ENCODE measurements at regions not wholly inside any gene's neighbourhood (a gene's known extent, or its start where the extent isn't known, plus 50 kb on each side); places are given as distances from the start of the nearest gene placed in this dataset.

GRCh38 chr3:107271787-107272387 lies 105.4 kb upstream of the CCDC54 start:
- peak; percentile 44 for FAIRE-seq
- DNase-seq (ENCODE audit: low spot score) = peak; percentile 42

- FAIRE-seq (peak; percentile 72), DNase-seq (ENCODE audit: low spot score) (no peak)
Observed at GRCh38 chr3:107272471-107272870, 104.8 kb upstream of the CCDC54 start.

- FAIRE-seq = no peak
Observed at GRCh38 chr3:107272885-107273284, 104.4 kb upstream of the CCDC54 start.

GRCh38 chr3:107273771-107274170 lies 103.5 kb upstream of the CCDC54 start:
- FAIRE-seq (no peak), DNase-seq (ENCODE audit: low spot score) (no peak)

More at GRCh38 chr3:107272885-107273284, 104.4 kb upstream of the CCDC54 start:
- no peak for DNase-seq (ENCODE audit: low spot score)

- FAIRE-seq (no peak), DNase-seq (ENCODE audit: low spot score) (no peak)
Observed at GRCh38 chr3:107275511-107275910, 101.7 kb upstream of the CCDC54 start.

- DNase-seq (ENCODE audit: low spot score) = no peak
- peak; percentile 67 for FAIRE-seq
Observed at GRCh38 chr3:107283948-107284347, 93.3 kb upstream of the CCDC54 start.

GRCh38 chr3:107284612-107285011 lies 92.6 kb upstream of the CCDC54 start:
- DNase-seq (ENCODE audit: low spot score) (no peak), FAIRE-seq (no peak)

GRCh38 chr3:107285197-107285596 lies 92.0 kb upstream of the CCDC54 start:
- FAIRE-seq (no peak), DNase-seq (ENCODE audit: low spot score) (no peak)

- no peak for FAIRE-seq
- no peak for DNase-seq (ENCODE audit: low spot score)
Observed at GRCh38 chr3:107289354-107289753, 87.9 kb upstream of the CCDC54 start.

- DNase-seq (ENCODE audit: low spot score) (no peak), FAIRE-seq (no peak)
Observed at GRCh38 chr3:107294117-107294516, 83.1 kb upstream of the CCDC54 start.

- FAIRE-seq (no peak), DNase-seq (ENCODE audit: low spot score) (no peak)
Observed at GRCh38 chr3:107297597-107297996, 79.6 kb upstream of the CCDC54 start.

- DNase-seq (ENCODE audit: low spot score) (no peak), FAIRE-seq (no peak)
Observed at GRCh38 chr3:107307205-107307604, 70.0 kb upstream of the CCDC54 start.

- DNase-seq (ENCODE audit: low spot score) (no peak), FAIRE-seq (no peak)
Observed at GRCh38 chr3:107308716-107309115, 68.5 kb upstream of the CCDC54 start.

- DNase-seq (ENCODE audit: low spot score) = no peak
Observed at GRCh38 chr3:107309312-107309711, 67.9 kb upstream of the CCDC54 start.

GRCh38 chr3:107313711-107314110 lies 63.5 kb upstream of the CCDC54 start:
- no peak for FAIRE-seq
- no peak for DNase-seq (ENCODE audit: low spot score)

More at GRCh38 chr3:107309312-107309711, 67.9 kb upstream of the CCDC54 start:
- FAIRE-seq = no peak

- no peak for DNase-seq (ENCODE audit: low spot score)
Observed at GRCh38 chr3:107315141-107315540, 62.1 kb upstream of the CCDC54 start.

GRCh38 chr3:107323723-107324122 lies 53.5 kb upstream of the CCDC54 start:
- FAIRE-seq = no peak
- no peak for DNase-seq (ENCODE audit: low spot score)

More at GRCh38 chr3:107315141-107315540, 62.1 kb upstream of the CCDC54 start:
- no peak for FAIRE-seq

GRCh38 chr3:107325446-107325845 lies 51.8 kb upstream of the CCDC54 start:
- FAIRE-seq (no peak), DNase-seq (ENCODE audit: low spot score) (no peak)

Measured in urothelium cell line (cell line).